HepG2 (cell line): ENCODE measurements at regions not wholly inside any gene's neighbourhood (a gene's known extent, or its start where the extent isn't known, plus 50 kb on each side); places are given as distances from the start of the nearest gene placed in this dataset.

Experiments
- DZIP1 ChIP-seq: sonication (generic); formaldehyde crosslinking; IDR thresholded peaks from 2 replicates; pipeline ENCODE4 v1.5.0; 2020; ENCODE audit warnings: mild to moderate bottlenecking, missing genetic modification reagents
- FOXP1 ChIP-seq, 2 experiments: fragments of 450-650 bp in 1 of 2; IDR thresholded peaks; 2 replicates each; pipeline ENCODE4 v1.6.1; 2017 to 2018; ENCODE audit warnings: antibody characterized with exemption in 1 of 2
- KDM5A ChIP-seq: fragments of 200-600 bp; sonication (generic); IDR thresholded peaks from 2 replicates; pipeline ENCODE4 v1.7.0; 2018; ENCODE audit warnings: antibody characterized with exemption, mild to moderate bottlenecking, low read length, borderline replicate concordance
- RELA ChIP-seq: sonication (generic); formaldehyde crosslinking; IDR thresholded peaks from 2 replicates; pipeline ENCODE4 v1.4.0; 2020; ENCODE audit warnings: missing genetic modification reagents
- ZFP36L1 ChIP-seq: sonication (generic); formaldehyde crosslinking; IDR thresholded peaks from 2 replicates; pipeline ENCODE4 v1.8.0; 2022; ENCODE audit warnings: mild to moderate bottlenecking, missing genetic modification reagents, moderate library complexity
- ZNF160 ChIP-seq: sonication (generic); formaldehyde crosslinking; IDR thresholded peaks from 2 replicates; pipeline ENCODE4 v1.8.0; 2022; ENCODE audit warnings: mild to moderate bottlenecking, inconsistent platforms, missing genetic modification reagents
- ZNF382 ChIP-seq: sonication (generic); formaldehyde crosslinking; IDR thresholded peaks from 2 replicates; pipeline ENCODE4 v1.5.0; 2020; ENCODE audit warnings: missing genetic modification reagents, mild to moderate bottlenecking, borderline replicate concordance
- TF ChIP-seq, protein P1 (sequence below): sonication (generic); formaldehyde crosslinking; IDR thresholded peaks from 2 replicates; pipeline ENCODE4 v1.4.0; 2020; ENCODE audit warnings: missing genetic modification reagents
- TF ChIP-seq, protein P2 (sequence below): sonication (generic); formaldehyde crosslinking; IDR thresholded peaks from 2 replicates; pipeline ENCODE4 v1.5.0; 2020; ENCODE audit warnings: missing genetic modification reagents

DNA sequence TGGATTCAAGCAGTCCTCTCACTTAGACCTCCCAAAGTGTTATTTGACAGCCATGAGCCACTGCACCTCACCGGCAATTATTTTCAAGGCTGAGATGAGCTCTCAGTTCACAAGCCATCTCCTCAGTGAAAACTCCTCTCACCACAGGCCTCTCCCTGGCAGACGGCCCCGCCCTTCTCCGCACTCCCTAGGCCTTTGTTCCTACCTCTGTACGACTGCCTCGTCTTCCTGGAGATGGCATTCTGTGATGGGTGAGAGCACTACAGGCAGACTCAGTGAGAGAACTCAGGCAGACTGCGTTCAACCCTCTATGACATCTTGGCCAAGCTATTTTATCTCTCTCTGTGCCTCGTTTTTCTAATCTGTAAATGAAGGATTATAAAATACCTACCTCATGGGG is 67.0 kb upstream of the TPM1 start (continued):
- TF ChIP-seq, protein P1, sequence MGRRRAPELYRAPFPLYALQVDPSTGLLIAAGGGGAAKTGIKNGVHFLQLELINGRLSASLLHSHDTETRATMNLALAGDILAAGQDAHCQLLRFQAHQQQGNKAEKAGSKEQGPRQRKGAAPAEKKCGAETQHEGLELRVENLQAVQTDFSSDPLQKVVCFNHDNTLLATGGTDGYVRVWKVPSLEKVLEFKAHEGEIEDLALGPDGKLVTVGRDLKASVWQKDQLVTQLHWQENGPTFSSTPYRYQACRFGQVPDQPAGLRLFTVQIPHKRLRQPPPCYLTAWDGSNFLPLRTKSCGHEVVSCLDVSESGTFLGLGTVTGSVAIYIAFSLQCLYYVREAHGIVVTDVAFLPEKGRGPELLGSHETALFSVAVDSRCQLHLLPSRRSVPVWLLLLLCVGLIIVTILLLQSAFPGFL, result no peak
- TF ChIP-seq RELA (CRISPR knock-in tag) (no peak), KDM5A (no peak), DZIP1 (no peak), ZNF160 (CRISPR knock-in tag) (no peak), FOXP1 (IDR thresholded peaks at IDR 0.05) (no peak), FOXP1 (CRISPR knock-in tag; IDR thresholded peaks at IDR 0.05) (no peak), ZFP36L1 (CRISPR knock-in tag) (no peak), ZNF382 (CRISPR knock-in tag) (no peak)
- TF ChIP-seq, protein P2, sequence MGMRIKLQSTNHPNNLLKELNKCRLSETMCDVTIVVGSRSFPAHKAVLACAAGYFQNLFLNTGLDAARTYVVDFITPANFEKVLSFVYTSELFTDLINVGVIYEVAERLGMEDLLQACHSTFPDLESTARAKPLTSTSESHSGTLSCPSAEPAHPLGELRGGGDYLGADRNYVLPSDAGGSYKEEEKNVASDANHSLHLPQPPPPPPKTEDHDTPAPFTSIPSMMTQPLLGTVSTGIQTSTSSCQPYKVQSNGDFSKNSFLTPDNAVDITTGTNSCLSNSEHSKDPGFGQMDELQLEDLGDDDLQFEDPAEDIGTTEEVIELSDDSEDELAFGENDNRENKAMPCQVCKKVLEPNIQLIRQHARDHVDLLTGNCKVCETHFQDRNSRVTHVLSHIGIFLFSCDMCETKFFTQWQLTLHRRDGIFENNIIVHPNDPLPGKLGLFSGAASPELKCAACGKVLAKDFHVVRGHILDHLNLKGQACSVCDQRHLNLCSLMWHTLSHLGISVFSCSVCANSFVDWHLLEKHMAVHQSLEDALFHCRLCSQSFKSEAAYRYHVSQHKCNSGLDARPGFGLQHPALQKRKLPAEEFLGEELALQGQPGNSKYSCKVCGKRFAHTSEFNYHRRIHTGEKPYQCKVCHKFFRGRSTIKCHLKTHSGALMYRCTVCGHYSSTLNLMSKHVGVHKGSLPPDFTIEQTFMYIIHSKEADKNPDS (CRISPR knock-in tag), result no peak
